ENCODE measurements at regions not wholly inside any gene's neighbourhood (a gene's known extent, or its start where the extent isn't known, plus 50 kb on each side); places are given as distances from the start of the nearest gene placed in this dataset.

DNA sequence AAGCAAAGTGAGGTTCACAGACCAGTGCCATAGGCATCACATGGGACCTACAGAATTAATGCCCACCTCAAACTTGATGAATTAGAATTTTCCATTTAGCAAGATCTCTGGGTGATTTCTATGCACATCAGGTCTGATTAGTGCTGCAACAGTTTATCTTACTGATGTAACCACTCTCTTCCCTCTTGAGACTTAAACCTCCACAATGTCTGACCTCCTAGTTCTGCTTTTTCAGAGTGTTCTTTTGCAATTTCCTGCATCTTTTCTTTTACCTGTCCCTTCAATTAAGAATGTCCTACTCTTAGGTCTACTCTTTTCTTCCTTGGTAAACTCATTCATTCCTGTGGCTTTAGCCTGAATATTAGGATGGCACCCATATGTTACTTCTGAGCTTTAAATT lies 615.3 kb downstream of the TFAP2A start:
- Histone ChIP-seq H3K27me3 (replicated peaks in 1 of 2; ENCODE audit: control insufficient read depth in 2 of 2, extremely low read depth in 1 of 2, insufficient read depth in 2 of 2, low read length in 1 of 2) (no peaks in the 10 kb centered on the region), H3K27ac (ENCODE audit: low read length) (no peak overlapping the region), H3K9me3 (no peaks in the 10 kb centered on the region), H3K36me3 (ENCODE audit: control insufficient read depth in 2 of 2, extremely low read depth in 1 of 2, insufficient read depth in 1 of 2, low read length in 1 of 2) (no peaks in the 10 kb centered on the region), H3K4me1 (ENCODE audit: control insufficient read depth in 1 of 2, extremely low read depth in 1 of 2, insufficient read depth in 2 of 2, low read length in 2 of 2) (no peaks in the 10 kb centered on the region), H3K4me3 (ENCODE audit: control insufficient read depth in 1 of 2, extremely low read depth in 1 of 2, low read length in 1 of 2) (no peak overlapping the region)
- POLR2A ChIA-PET: no interaction called here
- DNase-seq (no peak), ATAC-seq (replicated peaks in 1 of 4) (no peak)
- Mint-ChIP-seq H3K4me1 (no peaks in the 10 kb centered on the region), H3K27ac (no peak overlapping the region), H3K36me3 (no peaks in the 10 kb centered on the region), H3K4me3 (no peak overlapping the region), H3K9me3 (peaks cover 6 to 22% (median 12%) of the 10 kb centered on the region in 3 donors), H3K27me3 (no peaks in the 10 kb centered on the region)
- CTCF ChIA-PET: interaction anchor here in 1 of 2 donors (0.6 kb wide), 1 partner anchor 287 kb away, joined by 3 read pairs; no protein-coding TSS in a partner anchor

DNA sequence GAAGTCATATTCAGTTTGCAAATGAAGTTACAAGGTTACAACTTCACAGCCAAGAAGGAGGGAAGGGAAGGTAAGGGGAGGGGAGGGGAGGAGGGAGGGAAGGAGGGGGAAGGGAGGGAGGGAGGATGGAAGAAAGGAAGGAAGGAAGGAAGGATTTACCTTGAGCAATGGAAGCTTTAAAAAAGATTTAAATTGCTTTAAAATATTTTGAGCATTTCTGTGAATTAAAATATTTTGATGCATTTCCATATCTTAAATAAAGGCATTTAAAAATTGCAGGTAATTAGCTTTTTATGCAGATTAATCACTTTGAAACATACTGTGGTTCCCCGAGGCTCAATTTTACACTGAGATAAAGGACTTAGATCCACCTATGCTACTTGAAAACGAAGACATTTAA lies 618.0 kb downstream of the TFAP2A start:
- ATAC-seq (replicated peaks in 1 of 4): no peak
- POLR2A ChIA-PET: no interaction called here

DNA sequence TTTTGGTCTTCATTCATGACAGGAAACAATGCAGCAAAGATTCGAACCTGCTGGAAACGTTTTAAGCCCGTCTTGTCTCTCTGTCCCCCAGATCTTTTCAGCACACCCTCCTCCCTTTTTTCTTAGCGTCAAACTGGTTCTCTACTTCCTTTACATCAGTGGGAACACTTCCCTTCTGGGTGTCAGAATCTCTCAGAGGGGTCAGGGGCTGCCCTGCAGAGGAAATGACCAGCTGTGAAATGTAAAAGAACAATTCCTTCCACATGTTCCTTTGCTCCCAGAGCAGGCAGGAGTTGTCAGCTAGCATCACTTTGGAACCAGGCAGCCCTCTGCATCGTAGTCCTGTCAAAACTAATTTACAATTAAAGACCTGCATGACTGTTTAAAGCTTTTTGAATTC lies 619.0 kb downstream of the TFAP2A start:
- WGBS (ENCODE audit: insufficient coverage): 20% methylated on average over 3 of the region's 5 CpGs
- ChIA-PET CTCF (no interaction called here), POLR2A (no interaction called here)
- Histone ChIP-seq H3K4me3 (ENCODE audit: control insufficient read depth in 1 of 2, extremely low read depth in 1 of 2, low read length in 1 of 2) (no peak overlapping the region), H3K36me3 (ENCODE audit: control insufficient read depth in 2 of 2, extremely low read depth in 1 of 2, insufficient read depth in 1 of 2, low read length in 1 of 2) (no peaks in the 10 kb centered on the region), H3K27me3 (replicated peaks in 1 of 2; ENCODE audit: control insufficient read depth in 2 of 2, extremely low read depth in 1 of 2, insufficient read depth in 2 of 2, low read length in 1 of 2) (no peaks in the 10 kb centered on the region), H3K27ac (ENCODE audit: low read length) (no peak overlapping the region), H3K4me1 (ENCODE audit: control insufficient read depth in 1 of 2, extremely low read depth in 1 of 2, insufficient read depth in 2 of 2, low read length in 2 of 2) (no peaks in the 10 kb centered on the region), H3K9me3 (no peaks in the 10 kb centered on the region)
- H3K27ac Mint-ChIP-seq: no peak overlapping the region
- no peak for ATAC-seq (replicated peaks in 1 of 4)
- DNase-seq: no peak
- peaks cover 9 to 28% (median 14%) of the 10 kb centered on the region in 3 donors for H3K9me3 Mint-ChIP-seq
- no peaks in the 10 kb centered on the region for H3K4me1 Mint-ChIP-seq
- H3K27me3 Mint-ChIP-seq: no peaks in the 10 kb centered on the region
- no peak overlapping the region for H3K4me3 Mint-ChIP-seq
- H3K36me3 Mint-ChIP-seq: no peaks in the 10 kb centered on the region

More for the DNA sequence above, 618.0 kb downstream of the TFAP2A start:
- Histone ChIP-seq H3K4me3 (ENCODE audit: control insufficient read depth in 1 of 2, extremely low read depth in 1 of 2, low read length in 1 of 2) (no peak overlapping the region), H3K27me3 (replicated peaks in 1 of 2; ENCODE audit: control insufficient read depth in 2 of 2, extremely low read depth in 1 of 2, insufficient read depth in 2 of 2, low read length in 1 of 2) (no peaks in the 10 kb centered on the region), H3K36me3 (ENCODE audit: control insufficient read depth in 2 of 2, extremely low read depth in 1 of 2, insufficient read depth in 1 of 2, low read length in 1 of 2) (no peaks in the 10 kb centered on the region), H3K4me1 (ENCODE audit: control insufficient read depth in 1 of 2, extremely low read depth in 1 of 2, insufficient read depth in 2 of 2, low read length in 2 of 2) (no peaks in the 10 kb centered on the region), H3K9me3 (no peaks in the 10 kb centered on the region), H3K27ac (ENCODE audit: low read length) (no peak overlapping the region)
- Mint-ChIP-seq H3K27me3 (no peaks in the 10 kb centered on the region), H3K4me3 (no peak overlapping the region), H3K9me3 (peaks cover 9 to 28% (median 11%) of the 10 kb centered on the region in 3 donors), H3K4me1 (no peaks in the 10 kb centered on the region), H3K36me3 (no peaks in the 10 kb centered on the region), H3K27ac (no peak overlapping the region)
- WGBS (ENCODE audit: insufficient coverage): 100% methylated on average over 1 of the region's 2 CpGs
- no peak for DNase-seq
- CTCF ChIA-PET: no interaction called here

DNA sequence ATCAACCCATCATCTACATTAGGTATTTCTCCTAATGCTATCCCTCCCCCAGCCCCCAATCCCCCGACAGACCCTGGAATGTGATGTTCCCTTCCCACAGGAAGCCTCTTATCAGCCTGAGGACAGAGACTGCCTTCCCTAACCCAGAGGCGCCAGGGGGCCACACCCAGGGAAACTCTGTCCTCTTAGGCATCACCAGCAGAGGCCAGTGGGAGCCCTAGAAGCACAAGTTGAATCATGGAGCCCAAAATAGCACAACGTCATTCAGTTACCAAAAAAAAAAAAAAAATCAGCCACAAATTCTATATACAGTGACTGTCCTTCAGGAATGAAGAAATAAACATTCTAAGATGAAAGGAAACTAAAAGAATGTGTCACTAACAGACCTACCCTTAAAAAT lies 625.7 kb downstream of the TFAP2A start:
- Mint-ChIP-seq H3K27ac (no peak overlapping the region), H3K4me3 (no peak overlapping the region), H3K9me3 (peaks cover 0 to 13% (median 3%) of the 10 kb centered on the region in 3 donors), H3K4me1 (no peaks in the 10 kb centered on the region), H3K36me3 (no peaks in the 10 kb centered on the region), H3K27me3 (no peaks in the 10 kb centered on the region)
- Histone ChIP-seq H3K27me3 (replicated peaks in 1 of 2; ENCODE audit: control insufficient read depth in 2 of 2, extremely low read depth in 1 of 2, insufficient read depth in 2 of 2, low read length in 1 of 2) (no peaks in the 10 kb centered on the region), H3K4me3 (ENCODE audit: control insufficient read depth in 1 of 2, extremely low read depth in 1 of 2, low read length in 1 of 2) (no peak overlapping the region), H3K36me3 (ENCODE audit: control insufficient read depth in 2 of 2, extremely low read depth in 1 of 2, insufficient read depth in 1 of 2, low read length in 1 of 2) (no peaks in the 10 kb centered on the region), H3K4me1 (ENCODE audit: control insufficient read depth in 1 of 2, extremely low read depth in 1 of 2, insufficient read depth in 2 of 2, low read length in 2 of 2) (no peaks in the 10 kb centered on the region), H3K27ac (ENCODE audit: low read length) (no peak overlapping the region), H3K9me3 (no peaks in the 10 kb centered on the region)
- no peak for DNase-seq
- ChIA-PET CTCF (no interaction called here), POLR2A (no interaction called here)
- WGBS (ENCODE audit: insufficient coverage): 40% methylated on average over 1 of the region's 3 CpGs
- no peak for ATAC-seq (replicated peaks in 1 of 4)

DNA sequence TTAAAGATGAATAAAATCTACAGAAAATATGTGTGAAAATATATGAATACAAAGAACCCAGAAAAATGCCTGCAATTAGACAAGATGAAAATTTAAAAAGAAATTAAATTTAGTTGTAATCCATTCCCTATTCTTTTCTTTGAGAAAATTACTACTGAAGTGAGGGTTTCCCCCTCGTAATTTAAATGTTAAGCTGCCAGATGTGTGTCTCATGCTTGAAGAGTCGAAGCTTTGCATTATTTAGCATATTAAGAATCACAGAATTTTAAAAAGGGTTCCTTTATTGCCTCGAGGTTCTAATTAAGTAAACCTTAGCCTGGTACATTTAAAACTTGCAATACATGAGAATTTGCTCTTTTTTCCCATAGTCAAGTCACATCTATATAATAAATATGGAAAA lies 630.1 kb downstream of the TFAP2A start:
- H3K27me3 Mint-ChIP-seq: no peaks in the 10 kb centered on the region
- Histone ChIP-seq H3K27me3 (replicated peaks in 1 of 2; ENCODE audit: control insufficient read depth in 2 of 2, extremely low read depth in 1 of 2, insufficient read depth in 2 of 2, low read length in 1 of 2) (no peaks in the 10 kb centered on the region), H3K4me3 (ENCODE audit: control insufficient read depth in 1 of 2, extremely low read depth in 1 of 2, low read length in 1 of 2) (no peak overlapping the region), H3K9me3 (no peaks in the 10 kb centered on the region), H3K36me3 (ENCODE audit: control insufficient read depth in 2 of 2, extremely low read depth in 1 of 2, insufficient read depth in 1 of 2, low read length in 1 of 2) (no peaks in the 10 kb centered on the region), H3K27ac (ENCODE audit: low read length) (no peak overlapping the region), H3K4me1 (ENCODE audit: control insufficient read depth in 1 of 2, extremely low read depth in 1 of 2, insufficient read depth in 2 of 2, low read length in 2 of 2) (no peaks in the 10 kb centered on the region)
- no peaks in the 10 kb centered on the region for H3K36me3 Mint-ChIP-seq
- H3K9me3 Mint-ChIP-seq: peaks cover 2 to 5% (median 4%) of the 10 kb centered on the region in 3 donors
- no peaks in the 10 kb centered on the region for H3K4me1 Mint-ChIP-seq
- ATAC-seq (replicated peaks in 1 of 4) (no peak), DNase-seq (no peak)
- CTCF ChIA-PET: no interaction called here
- no peak overlapping the region for H3K4me3 Mint-ChIP-seq
- POLR2A ChIA-PET: no interaction called here
- no CpG with 5 or more reads among the region's 3 CpGs for WGBS (ENCODE audit: insufficient coverage)
- H3K27ac Mint-ChIP-seq: no peak overlapping the region

DNA sequence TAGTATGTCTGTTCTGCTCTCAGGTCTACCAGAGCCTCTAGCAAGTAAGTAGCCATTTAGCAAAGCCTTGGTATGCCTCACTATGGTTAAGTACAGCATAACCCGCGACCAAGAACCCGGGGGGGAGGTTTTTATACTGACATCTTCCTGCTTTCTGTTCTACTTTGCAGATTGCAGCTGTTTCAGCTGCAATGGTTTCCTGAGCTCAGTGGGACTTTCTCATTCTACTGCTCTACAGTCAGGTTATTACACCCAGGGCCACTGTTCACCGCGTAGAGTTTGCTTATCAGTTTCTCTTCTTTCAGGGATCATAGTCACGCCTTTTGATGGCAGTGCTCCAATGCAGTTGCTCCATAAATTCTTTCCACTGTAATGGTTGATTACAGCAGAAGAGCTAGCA lies 631.3 kb downstream of the TFAP2A start:
- Histone ChIP-seq H3K27ac (ENCODE audit: low read length) (no peak overlapping the region), H3K36me3 (ENCODE audit: control insufficient read depth in 2 of 2, extremely low read depth in 1 of 2, insufficient read depth in 1 of 2, low read length in 1 of 2) (no peaks in the 10 kb centered on the region), H3K4me3 (ENCODE audit: control insufficient read depth in 1 of 2, extremely low read depth in 1 of 2, low read length in 1 of 2) (no peak overlapping the region), H3K27me3 (replicated peaks in 1 of 2; ENCODE audit: control insufficient read depth in 2 of 2, extremely low read depth in 1 of 2, insufficient read depth in 2 of 2, low read length in 1 of 2) (no peaks in the 10 kb centered on the region), H3K9me3 (no peaks in the 10 kb centered on the region), H3K4me1 (ENCODE audit: control insufficient read depth in 1 of 2, extremely low read depth in 1 of 2, insufficient read depth in 2 of 2, low read length in 2 of 2) (no peaks in the 10 kb centered on the region)
- no peaks in the 10 kb centered on the region for H3K36me3 Mint-ChIP-seq
- CTCF ChIA-PET: no interaction called here
- H3K27ac Mint-ChIP-seq: no peak overlapping the region
- no peaks in the 10 kb centered on the region for H3K27me3 Mint-ChIP-seq
- DNase-seq: no peak
- 100% methylated on average over 2 of the region's 6 CpGs for WGBS (ENCODE audit: insufficient coverage)
- H3K4me1 Mint-ChIP-seq: no peaks in the 10 kb centered on the region
- ATAC-seq (replicated peaks in 1 of 4): no peak
- peaks cover 0 to 4% (median 2%) of the 10 kb centered on the region in 3 donors for H3K9me3 Mint-ChIP-seq
- H3K4me3 Mint-ChIP-seq: no peak overlapping the region
- POLR2A ChIA-PET: no interaction called here

DNA sequence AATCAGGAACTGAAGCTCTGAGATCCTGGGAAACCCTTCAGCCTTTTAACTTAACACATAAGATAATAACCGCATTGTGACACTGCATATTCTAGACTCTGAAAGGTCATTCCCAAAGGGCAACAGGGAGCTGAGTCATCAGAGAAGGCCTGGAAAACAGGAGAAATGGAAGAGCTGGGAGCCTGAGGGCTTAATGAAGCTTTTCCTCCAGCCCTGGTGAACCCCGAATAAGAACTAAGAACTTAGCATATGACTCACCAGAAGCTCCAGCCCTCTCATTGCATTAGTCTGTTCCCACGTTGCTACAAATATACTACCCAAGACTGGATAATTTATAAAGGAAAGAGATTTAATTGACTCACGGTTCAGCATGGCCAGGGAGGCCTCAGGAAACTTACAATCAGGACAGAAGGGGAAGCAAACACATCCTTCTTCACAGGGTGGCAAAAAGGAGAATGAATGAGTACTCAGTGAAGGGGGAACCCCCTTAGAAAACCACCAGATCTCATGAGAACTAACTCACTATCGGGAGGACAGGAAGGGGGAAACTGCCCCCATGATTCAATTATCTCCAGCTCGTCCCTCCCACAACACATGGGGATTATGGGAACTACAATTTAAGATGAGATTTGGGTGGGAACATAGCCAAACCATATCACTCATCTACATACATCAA lies 648.5 kb downstream of the TFAP2A start:
- POLR2A ChIA-PET: no interaction called here
- no CpG with 5 or more reads among the region's 6 CpGs for WGBS (ENCODE audit: insufficient coverage)
- Mint-ChIP-seq H3K27me3 (no peaks in the 10 kb centered on the region), H3K4me3 (no peak overlapping the region), H3K4me1 (no peaks in the 10 kb centered on the region), H3K9me3 (peaks cover 2 to 8% (median 6%) of the 10 kb centered on the region in 3 donors), H3K27ac (no peak overlapping the region), H3K36me3 (no peaks in the 10 kb centered on the region)
- CTCF ChIA-PET: no interaction called here
- H3K4me3 ChIP-seq (ENCODE audit: control insufficient read depth in 1 of 2, extremely low read depth in 1 of 2, low read length in 1 of 2): no peak overlapping the region
- H3K27ac ChIP-seq (ENCODE audit: low read length): no peak overlapping the region
- no peaks in the 10 kb centered on the region for H3K9me3 ChIP-seq
- ATAC-seq (replicated peaks in 1 of 4): no peak
- no peaks in the 10 kb centered on the region for H3K27me3 ChIP-seq (replicated peaks in 1 of 2; ENCODE audit: control insufficient read depth in 2 of 2, extremely low read depth in 1 of 2, insufficient read depth in 2 of 2, low read length in 1 of 2)
- no peaks in the 10 kb centered on the region for H3K4me1 ChIP-seq (ENCODE audit: control insufficient read depth in 1 of 2, extremely low read depth in 1 of 2, insufficient read depth in 2 of 2, low read length in 2 of 2)
- DNase-seq: no peak
- H3K36me3 ChIP-seq (ENCODE audit: control insufficient read depth in 2 of 2, extremely low read depth in 1 of 2, insufficient read depth in 1 of 2, low read length in 1 of 2): no peaks in the 10 kb centered on the region
